MM.1S (cell line): ENCODE measurements at regions not wholly inside any gene's neighbourhood (a gene's known extent, or its start where the extent isn't known, plus 50 kb on each side); places are given as distances from the start of the nearest gene placed in this dataset.

Source experiments
- DNase-seq: peaks from one replicate; pipeline ENCODE4 v3.0.0-alpha.2; 2015
- H2AFZ ChIP-seq: fragments of 300-600 bp; sonication (generic); 2 replicates; pipeline ENCODE4 v1.6.0; 2016; ENCODE audit warnings: antibody characterized with exemption, low read length
- H3F3A ChIP-seq: fragments of 300-600 bp; sonication (generic); 2 replicates; pipeline ENCODE4 v1.6.1; 2016; ENCODE audit warnings: mild to moderate bottlenecking, antibody characterized with exemption, low read length, moderate library complexity, mixed read lengths; ENCODE audit not compliant: insufficient read depth
- H3K27ac ChIP-seq: fragments of 300-600 bp; sonication (generic); 2 replicates; pipeline ENCODE4 v1.5.1; 2016; ENCODE audit warnings: mild to moderate bottlenecking, low read length
- H3K27me3 ChIP-seq: fragments of 300-600 bp; sonication (generic); replicated peaks from 2 replicates; pipeline ENCODE4 v1.6.0; 2016; ENCODE audit warnings: low read length; ENCODE audit not compliant: insufficient read depth
- H3K36me3 ChIP-seq: fragments of 300-600 bp; sonication (generic); replicated peaks from 2 replicates; pipeline ENCODE4 v1.6.1; 2016; ENCODE audit warnings: mild to moderate bottlenecking, low read length, mixed read lengths; ENCODE audit not compliant: insufficient read depth
- H3K4me1 ChIP-seq: fragments of 300-600 bp; sonication (generic); 2 replicates; pipeline ENCODE4 v1.6.1; 2016; ENCODE audit warnings: low read length, mixed read lengths
- H3K4me2 ChIP-seq: fragments of 300-600 bp; sonication (generic); 2 replicates; pipeline ENCODE4 v1.6.0; 2016; ENCODE audit warnings: low read depth, low read length
- H3K4me3 ChIP-seq: fragments of 300-600 bp; sonication (generic); 2 replicates; pipeline ENCODE4 v1.5.1; 2016; ENCODE audit warnings: low read length, mixed read lengths
- H3K79me2 ChIP-seq: fragments of 300-600 bp; sonication (generic); 2 replicates; pipeline ENCODE4 v1.6.1; 2016; ENCODE audit warnings: mixed run types, low read length, mixed read lengths
- H3K9ac ChIP-seq: fragments of 300-600 bp; sonication (generic); 2 replicates; pipeline ENCODE4 v1.6.1; 2016; ENCODE audit warnings: low read length, mixed read lengths
- H3K9me2 ChIP-seq: fragments of 300-600 bp; sonication (generic); replicated peaks from 2 replicates; pipeline ENCODE4 v1.6.1; 2016; ENCODE audit warnings: mild to moderate bottlenecking, low read length, mixed read lengths; ENCODE audit not compliant: insufficient read depth
- H3K9me3 ChIP-seq: fragments of 300-600 bp; sonication (generic); replicated peaks from 2 replicates; pipeline ENCODE4 v1.6.1; 2016; ENCODE audit warnings: mild to moderate bottlenecking, low read length, mixed read lengths; ENCODE audit not compliant: insufficient read depth
- H4K20me1 ChIP-seq: fragments of 300-600 bp; sonication (generic); 2 replicates; pipeline ENCODE4 v1.6.1; 2016; ENCODE audit warnings: mild to moderate bottlenecking, low read length, moderate library complexity, mixed read lengths; ENCODE audit not compliant: insufficient read depth
- EZH2 ChIP-seq: fragments of 300-600 bp; sonication (generic); optimal IDR thresholded peaks from 2 replicates; pipeline ENCODE3; 2017; ENCODE audit warnings: low read depth, mild to moderate bottlenecking, antibody characterized with exemption, low read length, mixed read lengths
- EZH2phosphoT487 ChIP-seq: fragments of 300-600 bp; sonication (generic); IDR thresholded peaks from 2 replicates; pipeline ENCODE4 v1.6.1; 2018; ENCODE audit warnings: antibody characterized with exemption, low read length
- TF ChIP-seq, protein P1 (sequence below): fragments of 300-600 bp; sonication (generic); IDR thresholded peaks from 2 replicates; pipeline ENCODE4 v1.5.1; 2016; ENCODE audit warnings: antibody characterized with exemption, low read length, mixed read lengths

DNA sequence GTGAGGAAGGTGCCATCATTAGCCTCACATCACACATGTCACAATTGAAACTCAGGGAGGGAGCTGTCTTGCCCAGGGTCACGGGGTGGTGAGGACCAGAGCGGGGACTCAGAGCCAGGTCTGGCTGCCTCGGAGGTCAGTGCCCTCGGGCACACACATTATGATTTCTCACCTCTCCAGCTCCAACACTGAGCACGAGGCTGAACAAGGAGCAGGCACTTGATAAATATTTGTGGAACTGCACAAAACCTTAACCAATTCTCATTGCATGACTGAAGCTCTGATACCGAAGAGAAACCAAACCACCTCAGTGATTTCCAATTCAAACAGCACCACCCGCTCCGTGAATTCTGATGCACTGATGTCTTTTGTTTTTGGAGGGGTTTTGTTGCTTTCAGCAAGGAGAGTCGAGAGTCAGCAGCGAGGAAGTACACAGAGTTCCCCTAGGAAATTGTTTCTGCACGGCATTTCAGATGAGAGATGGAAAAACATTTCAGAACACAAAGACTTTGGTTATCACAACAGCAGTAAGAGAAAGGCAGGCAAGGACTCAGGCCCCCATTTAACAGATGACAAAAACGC, 55.3 kb upstream of the ZMIZ1 start:
- no peak for TF ChIP-seq EZH2
- no peak for TF ChIP-seq EZH2phosphoT487
- TF ChIP-seq, protein P1, sequence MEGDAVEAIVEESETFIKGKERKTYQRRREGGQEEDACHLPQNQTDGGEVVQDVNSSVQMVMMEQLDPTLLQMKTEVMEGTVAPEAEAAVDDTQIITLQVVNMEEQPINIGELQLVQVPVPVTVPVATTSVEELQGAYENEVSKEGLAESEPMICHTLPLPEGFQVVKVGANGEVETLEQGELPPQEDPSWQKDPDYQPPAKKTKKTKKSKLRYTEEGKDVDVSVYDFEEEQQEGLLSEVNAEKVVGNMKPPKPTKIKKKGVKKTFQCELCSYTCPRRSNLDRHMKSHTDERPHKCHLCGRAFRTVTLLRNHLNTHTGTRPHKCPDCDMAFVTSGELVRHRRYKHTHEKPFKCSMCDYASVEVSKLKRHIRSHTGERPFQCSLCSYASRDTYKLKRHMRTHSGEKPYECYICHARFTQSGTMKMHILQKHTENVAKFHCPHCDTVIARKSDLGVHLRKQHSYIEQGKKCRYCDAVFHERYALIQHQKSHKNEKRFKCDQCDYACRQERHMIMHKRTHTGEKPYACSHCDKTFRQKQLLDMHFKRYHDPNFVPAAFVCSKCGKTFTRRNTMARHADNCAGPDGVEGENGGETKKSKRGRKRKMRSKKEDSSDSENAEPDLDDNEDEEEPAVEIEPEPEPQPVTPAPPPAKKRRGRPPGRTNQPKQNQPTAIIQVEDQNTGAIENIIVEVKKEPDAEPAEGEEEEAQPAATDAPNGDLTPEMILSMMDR, result no peak

DNA sequence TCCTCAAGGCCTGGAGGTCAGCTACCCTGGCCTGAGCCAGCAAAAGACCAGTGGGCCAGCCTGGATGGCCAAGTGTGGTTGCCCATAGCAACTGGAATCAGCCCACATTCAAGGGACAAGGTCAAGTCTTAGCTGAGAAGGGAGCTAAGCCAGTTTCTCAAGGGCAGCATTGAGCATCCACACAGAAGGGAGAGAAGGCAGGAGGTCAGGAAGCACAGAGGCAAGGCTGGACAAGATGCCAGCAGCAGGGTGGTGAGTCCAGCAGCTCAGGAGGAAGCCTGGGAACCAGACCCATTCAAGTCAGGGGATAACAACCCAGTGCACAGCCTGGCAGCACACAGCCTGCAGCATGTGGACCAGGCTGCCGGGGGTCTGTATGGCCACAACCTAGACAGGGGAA, 54.0 kb upstream of the ZMIZ1 start:
- no peaks in the 10 kb centered on the region for H3K27me3 ChIP-seq
- DNase-seq, result no peak
- H3K4me2 ChIP-seq, result no peak overlapping the region
- H3K79me2 ChIP-seq, result no peaks in the 10 kb centered on the region
- no peaks in the 10 kb centered on the region for H3K9me3 ChIP-seq
- no peaks in the 10 kb centered on the region for H4K20me1 ChIP-seq
- H3K36me3 ChIP-seq, result no peaks in the 10 kb centered on the region
- H3K9ac ChIP-seq, result no peak overlapping the region
- H2AFZ ChIP-seq, result no peak overlapping the region
- no peaks in the 10 kb centered on the region for H3F3A ChIP-seq
- H3K27ac ChIP-seq, result no peak overlapping the region
- no peaks in the 10 kb centered on the region for H3K9me2 ChIP-seq
- no peak overlapping the region for H3K4me3 ChIP-seq
- TF ChIP-seq EZH2phosphoT487, result no peak
- TF ChIP-seq EZH2, result no peak
- TF ChIP-seq, protein P1, result no peak
- H3K4me1 ChIP-seq, result no peaks in the 10 kb centered on the region

More for the DNA sequence above, 55.3 kb upstream of the ZMIZ1 start:
- Histone ChIP-seq H3K9ac (no peak overlapping the region), H3K4me2 (no peak overlapping the region), H3K27me3 (no peaks in the 10 kb centered on the region), H3K4me1 (no peaks in the 10 kb centered on the region), H3K79me2 (no peaks in the 10 kb centered on the region), H3K4me3 (no peak overlapping the region), H3F3A (no peaks in the 10 kb centered on the region), H3K9me2 (no peaks in the 10 kb centered on the region), H3K27ac (no peak overlapping the region), H4K20me1 (no peaks in the 10 kb centered on the region), H3K9me3 (no peaks in the 10 kb centered on the region), H3K36me3 (no peaks in the 10 kb centered on the region), H2AFZ (no peak overlapping the region)
- no peak for DNase-seq

DNA sequence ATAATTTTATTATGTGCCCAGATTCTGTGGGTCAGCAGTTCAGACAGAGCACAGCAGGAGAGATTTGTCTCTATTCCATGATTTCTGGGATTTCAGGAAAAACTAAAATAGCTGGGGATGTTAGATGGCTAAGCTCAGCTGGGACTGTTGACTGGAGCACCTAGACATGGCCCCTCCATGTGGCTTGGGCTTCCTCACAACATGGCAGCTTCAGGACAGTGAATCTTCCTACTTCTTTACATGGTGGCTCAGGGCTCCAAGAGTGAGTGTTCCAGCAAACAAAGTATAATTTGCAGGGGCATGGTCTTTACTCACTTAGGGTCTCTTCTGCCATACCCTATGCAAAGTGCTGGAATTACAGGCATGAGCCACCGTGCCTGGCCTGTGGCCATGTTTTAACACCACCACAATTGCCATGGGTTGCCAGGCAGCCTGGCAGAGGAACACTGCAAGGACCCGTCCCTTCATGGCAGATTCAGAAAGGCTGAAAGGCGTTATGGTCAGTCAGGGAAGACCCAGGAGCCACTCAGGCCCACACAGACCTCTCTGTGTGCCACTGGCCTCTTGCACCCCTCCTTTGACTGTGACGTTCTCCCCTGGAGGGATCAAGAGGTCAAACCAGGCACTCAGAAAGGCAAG, 50.8 kb upstream of the ZMIZ1 start:
- no peak overlapping the region for H3K4me3 ChIP-seq
- TF ChIP-seq, protein P1, result no peak

More for the DNA sequence above, 50.8 kb upstream of the ZMIZ1 start:
- Histone ChIP-seq H3K4me1 (peaks cover 7% of the 10 kb centered on the region), H3K9me3 (no peaks in the 10 kb centered on the region), H3K4me2 (no peak overlapping the region), H4K20me1 (no peaks in the 10 kb centered on the region), H3K27ac (no peak overlapping the region), H3K79me2 (no peaks in the 10 kb centered on the region), H3K27me3 (no peaks in the 10 kb centered on the region), H2AFZ (no peak overlapping the region), H3K9me2 (no peaks in the 10 kb centered on the region), H3K36me3 (no peaks in the 10 kb centered on the region), H3F3A (peaks cover 6% of the 10 kb centered on the region), H3K9ac (no peak overlapping the region)
- DNase-seq, result no peak
